ENCODE measurements at regions not wholly inside any gene's neighbourhood (a gene's known extent, or its start where the extent isn't known, plus 50 kb on each side); places are given as distances from the start of the nearest gene placed in this dataset.

DNA sequence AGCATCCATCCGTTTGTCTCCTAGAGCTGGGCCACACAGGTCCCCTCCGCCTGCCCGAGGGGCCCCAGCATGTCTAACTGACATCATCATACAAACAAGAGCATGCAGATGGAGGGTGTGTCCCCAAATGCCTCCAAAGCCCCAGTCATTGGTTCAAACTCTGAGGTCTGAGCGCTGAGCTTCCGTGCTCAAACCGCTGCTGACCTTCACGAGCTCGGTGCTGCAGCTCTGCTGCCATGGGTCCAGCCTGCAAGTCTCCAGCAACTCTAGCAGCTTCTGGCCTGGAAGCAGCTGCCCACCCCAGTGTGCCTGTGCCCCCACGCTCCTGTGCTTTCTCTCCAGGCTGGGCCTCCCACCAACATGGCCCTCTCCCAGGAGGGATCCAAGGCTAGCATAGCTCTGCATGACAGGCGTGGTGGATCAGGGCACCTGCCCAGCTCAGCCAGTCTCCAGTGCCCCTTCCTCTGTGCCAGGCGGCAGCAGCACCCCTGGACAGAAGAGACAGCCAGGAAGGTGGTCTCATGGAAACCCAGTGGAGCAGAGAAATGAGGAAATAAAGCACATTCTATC, 131.6 kb upstream of the PMEPA1 start:
- no peak for DNase-seq
- no peaks in the 10 kb centered on the region for H3K27me3 ChIP-seq (ENCODE audit: low read length)
- no peaks in the 10 kb centered on the region for H3K36me3 ChIP-seq (ENCODE audit: insufficient read depth, low read length)
- no peaks in the 10 kb centered on the region for H4K20me1 ChIP-seq (ENCODE audit: insufficient read depth, low read depth, low read length)
- H3K4me2 ChIP-seq (ENCODE audit: low read depth, low read length, poor library complexity, severe bottlenecking) = no peak overlapping the region
- no peak overlapping the region for H3K27ac ChIP-seq (ENCODE audit: low read length)
- no peak overlapping the region for H2AFZ ChIP-seq (ENCODE audit: low read length)
- no peak overlapping the region for H3K9ac ChIP-seq (ENCODE audit: low read length)
- no peaks in the 10 kb centered on the region for H3K4me1 ChIP-seq (ENCODE audit: low read length)
- no peaks in the 10 kb centered on the region for H3K79me2 ChIP-seq (ENCODE audit: low read length)
- no peaks in the 10 kb centered on the region for H3K9me3 ChIP-seq (ENCODE audit: low read length)
- H3K4me3 ChIP-seq (ENCODE audit: low read length) = no peak overlapping the region
- H3K9me2 ChIP-seq (replicated peaks; ENCODE audit: insufficient read depth, low read length) = no peaks in the 10 kb centered on the region

DNA sequence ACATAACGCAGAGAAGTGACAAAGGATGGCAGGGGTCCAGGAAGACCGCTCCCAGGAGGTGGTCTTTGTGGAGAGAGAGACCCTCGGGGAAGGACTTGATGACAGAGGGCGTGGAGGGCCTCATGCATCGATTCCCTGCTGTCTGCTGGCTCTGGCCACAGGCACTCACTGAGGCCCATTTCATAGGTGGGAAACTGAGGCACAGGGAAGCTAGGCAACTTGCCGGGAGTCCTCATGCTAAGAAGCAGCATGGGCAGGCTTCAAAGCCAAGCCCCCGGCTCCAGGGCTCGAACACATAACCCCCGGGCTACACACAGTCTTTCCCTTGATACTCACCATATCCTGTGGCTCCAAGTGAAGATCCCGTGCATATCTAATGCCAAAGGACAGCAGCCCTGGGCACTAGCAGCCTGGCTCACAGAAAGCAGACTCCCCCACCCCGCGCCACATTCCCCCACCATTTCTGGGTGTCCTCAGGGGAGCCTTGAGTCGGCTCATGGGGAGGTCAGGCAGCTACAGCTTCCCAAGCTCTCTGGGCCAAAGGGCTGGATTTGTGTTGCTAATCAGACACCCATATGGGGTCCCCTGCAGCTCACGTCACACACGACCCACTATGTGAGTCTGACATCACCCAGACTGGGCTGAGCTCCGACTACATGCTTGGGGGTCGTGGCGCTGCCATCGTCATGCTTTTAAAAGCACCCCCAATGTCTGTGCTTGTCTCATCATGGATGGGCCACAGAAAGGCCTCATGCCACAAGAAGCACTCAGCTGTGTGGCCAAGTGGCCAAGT, 130.9 kb upstream of the PMEPA1 start:
- H3K36me3 ChIP-seq (ENCODE audit: insufficient read depth, low read length) = no peaks in the 10 kb centered on the region
- H3K4me3 ChIP-seq (ENCODE audit: low read length) = no peak overlapping the region
- H3K9me2 ChIP-seq (replicated peaks; ENCODE audit: insufficient read depth, low read length) = no peaks in the 10 kb centered on the region
- H3K4me2 ChIP-seq (ENCODE audit: low read depth, low read length, poor library complexity, severe bottlenecking) = no peak overlapping the region
- H3K9me3 ChIP-seq (ENCODE audit: low read length) = no peaks in the 10 kb centered on the region
- no peaks in the 10 kb centered on the region for H3K27me3 ChIP-seq (ENCODE audit: low read length)
- H4K20me1 ChIP-seq (ENCODE audit: insufficient read depth, low read depth, low read length) = no peaks in the 10 kb centered on the region
- H3K9ac ChIP-seq (ENCODE audit: low read length) = no peak overlapping the region
- H3K4me1 ChIP-seq (ENCODE audit: low read length) = no peaks in the 10 kb centered on the region
- H3K27ac ChIP-seq (ENCODE audit: low read length) = no peak overlapping the region
- DNase-seq = no peak
- no peaks in the 10 kb centered on the region for H3K79me2 ChIP-seq (ENCODE audit: low read length)
- no peak overlapping the region for H2AFZ ChIP-seq (ENCODE audit: low read length)

GRCh38 chr20:57840066-57840465, 130.3 kb upstream of the PMEPA1 start:
- no peaks in the 10 kb centered on the region for H4K20me1 ChIP-seq (ENCODE audit: insufficient read depth, low read depth, low read length)
- DNase-seq = no peak

DNA sequence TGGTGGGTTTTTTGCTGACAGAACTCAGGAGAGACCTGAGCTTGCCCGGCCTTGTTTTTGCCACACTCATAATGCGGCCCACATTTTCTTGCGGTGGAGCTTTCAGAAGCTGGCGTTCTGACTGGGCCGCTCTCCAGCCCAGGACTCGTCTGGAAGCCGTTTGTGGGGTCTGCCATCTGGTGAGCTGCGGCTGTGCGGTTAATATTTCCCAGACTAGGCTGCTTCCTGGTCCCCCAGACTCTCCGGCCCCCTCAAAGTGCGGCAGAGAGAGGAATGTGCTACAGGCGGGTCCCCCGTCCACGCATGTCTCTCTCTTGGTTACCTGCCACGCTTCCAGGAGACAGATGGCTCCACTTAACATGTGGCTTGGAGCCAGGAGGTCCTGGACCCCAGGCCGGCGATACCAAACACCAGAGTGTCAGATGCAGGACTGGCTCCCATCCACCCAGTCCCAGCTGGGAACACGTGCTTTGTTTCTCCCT, 128.9 kb upstream of the PMEPA1 start:
- Histone ChIP-seq H3K4me3 (ENCODE audit: low read length) (no peak overlapping the region), H3K36me3 (ENCODE audit: insufficient read depth, low read length) (no peaks in the 10 kb centered on the region), H3K9ac (ENCODE audit: low read length) (no peak overlapping the region)

More at GRCh38 chr20:57840066-57840465, 130.3 kb upstream of the PMEPA1 start:
- Histone ChIP-seq H3K9ac (ENCODE audit: low read length) (no peak overlapping the region), H3K4me1 (ENCODE audit: low read length) (no peaks in the 10 kb centered on the region), H3K9me3 (ENCODE audit: low read length) (no peaks in the 10 kb centered on the region), H3K27ac (ENCODE audit: low read length) (no peak overlapping the region), H3K4me3 (ENCODE audit: low read length) (no peak overlapping the region), H3K79me2 (ENCODE audit: low read length) (no peaks in the 10 kb centered on the region), H3K4me2 (ENCODE audit: low read depth, low read length, poor library complexity, severe bottlenecking) (no peak overlapping the region), H3K9me2 (replicated peaks; ENCODE audit: insufficient read depth, low read length) (no peaks in the 10 kb centered on the region), H3K36me3 (ENCODE audit: insufficient read depth, low read length) (no peaks in the 10 kb centered on the region), H3K27me3 (ENCODE audit: low read length) (no peaks in the 10 kb centered on the region), H2AFZ (ENCODE audit: low read length) (no peak overlapping the region)

GRCh38 chr20:57837208-57838035, 127.6 kb upstream of the PMEPA1 start:
- Histone ChIP-seq H3K4me2 (ENCODE audit: low read depth, low read length, poor library complexity, severe bottlenecking) (no peak overlapping the region), H4K20me1 (ENCODE audit: insufficient read depth, low read depth, low read length) (no peaks in the 10 kb centered on the region), H3K27me3 (ENCODE audit: low read length) (no peaks in the 10 kb centered on the region), H2AFZ (ENCODE audit: low read length) (no peak overlapping the region), H3K27ac (ENCODE audit: low read length) (no peak overlapping the region), H3K9ac (ENCODE audit: low read length) (no peak overlapping the region), H3K9me3 (ENCODE audit: low read length) (no peaks in the 10 kb centered on the region), H3K4me3 (ENCODE audit: low read length) (no peak overlapping the region), H3K9me2 (replicated peaks; ENCODE audit: insufficient read depth, low read length) (no peaks in the 10 kb centered on the region), H3K79me2 (ENCODE audit: low read length) (no peaks in the 10 kb centered on the region), H3K36me3 (ENCODE audit: insufficient read depth, low read length) (no peaks in the 10 kb centered on the region), H3K4me1 (ENCODE audit: low read length) (no peaks in the 10 kb centered on the region)
- DNase-seq = no peak

More for the DNA sequence above, 128.9 kb upstream of the PMEPA1 start:
- Histone ChIP-seq H3K79me2 (ENCODE audit: low read length) (no peaks in the 10 kb centered on the region), H3K9me3 (ENCODE audit: low read length) (no peaks in the 10 kb centered on the region), H3K4me1 (ENCODE audit: low read length) (no peaks in the 10 kb centered on the region), H4K20me1 (ENCODE audit: insufficient read depth, low read depth, low read length) (no peaks in the 10 kb centered on the region), H2AFZ (ENCODE audit: low read length) (no peak overlapping the region), H3K27ac (ENCODE audit: low read length) (no peak overlapping the region), H3K27me3 (ENCODE audit: low read length) (no peaks in the 10 kb centered on the region), H3K4me2 (ENCODE audit: low read depth, low read length, poor library complexity, severe bottlenecking) (no peak overlapping the region), H3K9me2 (replicated peaks; ENCODE audit: insufficient read depth, low read length) (no peaks in the 10 kb centered on the region)
- DNase-seq = no peak

DNA sequence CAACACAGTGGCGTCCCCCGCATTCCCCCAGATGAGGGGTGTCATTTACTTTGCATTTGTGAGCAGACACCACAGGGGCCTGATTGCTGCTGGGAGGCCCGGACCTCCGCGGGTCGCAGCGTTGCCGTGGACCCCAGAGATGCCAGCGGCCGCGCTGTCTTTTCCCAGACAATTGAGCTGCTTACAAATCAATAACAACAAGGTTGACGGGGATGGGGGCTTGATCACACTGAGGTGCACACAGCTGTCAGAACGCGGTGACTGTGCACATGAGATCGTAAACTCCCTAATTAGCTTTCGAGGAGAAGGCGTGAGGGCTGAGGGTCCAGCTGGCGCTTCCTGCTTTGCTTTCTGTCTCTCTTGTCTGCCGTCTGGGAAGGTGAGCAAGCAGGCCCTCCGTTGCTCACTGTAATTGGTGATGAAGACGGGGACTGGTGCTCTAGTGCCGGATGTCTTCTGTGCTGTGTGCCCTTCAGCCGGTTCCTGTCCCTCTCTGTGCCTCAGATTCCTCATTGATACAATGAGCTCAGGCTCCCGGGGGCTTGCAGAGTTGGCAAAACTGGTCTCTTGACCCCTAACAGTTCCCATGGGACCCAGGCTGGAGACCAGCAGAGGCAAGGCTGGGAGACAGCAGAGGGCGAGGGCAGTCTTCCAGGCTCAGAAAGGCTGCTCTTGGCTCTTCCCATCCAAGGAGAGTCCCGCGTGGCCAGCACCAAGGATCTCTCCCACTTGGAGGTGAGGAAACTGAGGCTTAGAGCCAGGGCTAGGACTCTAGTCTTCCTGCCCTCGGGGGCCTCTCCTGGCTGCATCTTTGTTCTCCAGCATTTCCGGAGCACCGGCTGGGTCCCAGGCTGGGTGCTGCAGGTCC, 126.0 kb upstream of the PMEPA1 start:
- H3K36me3 ChIP-seq (ENCODE audit: insufficient read depth, low read length) = no peaks in the 10 kb centered on the region
- DNase-seq = no peak
- H3K4me1 ChIP-seq (ENCODE audit: low read length) = no peaks in the 10 kb centered on the region
- H3K9me2 ChIP-seq (replicated peaks; ENCODE audit: insufficient read depth, low read length) = no peaks in the 10 kb centered on the region
- H3K9ac ChIP-seq (ENCODE audit: low read length) = no peak overlapping the region
- H3K27me3 ChIP-seq (ENCODE audit: low read length) = no peaks in the 10 kb centered on the region
- H3K9me3 ChIP-seq (ENCODE audit: low read length) = no peaks in the 10 kb centered on the region
- H4K20me1 ChIP-seq (ENCODE audit: insufficient read depth, low read depth, low read length) = no peaks in the 10 kb centered on the region
- no peak overlapping the region for H3K27ac ChIP-seq (ENCODE audit: low read length)
- H3K4me2 ChIP-seq (ENCODE audit: low read depth, low read length, poor library complexity, severe bottlenecking) = no peak overlapping the region
- H2AFZ ChIP-seq (ENCODE audit: low read length) = no peak overlapping the region
- no peak overlapping the region for H3K4me3 ChIP-seq (ENCODE audit: low read length)
- no peaks in the 10 kb centered on the region for H3K79me2 ChIP-seq (ENCODE audit: low read length)

DNA sequence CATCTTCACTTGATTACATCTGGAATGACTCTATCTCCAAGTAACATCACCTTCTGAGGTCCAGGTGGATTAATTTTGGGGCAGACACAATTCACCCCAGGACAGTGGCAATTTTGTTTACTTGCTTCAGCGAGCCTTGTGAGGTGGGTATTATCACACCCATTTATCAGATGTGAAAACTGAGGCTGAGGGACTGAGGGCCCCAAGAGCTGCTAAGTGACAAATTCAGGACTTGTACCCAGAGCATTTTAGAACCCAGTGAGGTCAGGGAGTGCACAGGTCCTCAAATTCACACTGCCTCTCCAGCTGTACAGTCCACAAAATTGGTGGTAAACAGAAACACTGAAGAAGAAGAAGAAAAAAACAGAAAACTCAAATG, 125.2 kb upstream of the PMEPA1 start:
- Histone ChIP-seq H2AFZ (ENCODE audit: low read length) (no peak overlapping the region), H3K4me1 (ENCODE audit: low read length) (no peaks in the 10 kb centered on the region), H3K9me3 (ENCODE audit: low read length) (no peaks in the 10 kb centered on the region), H3K27ac (ENCODE audit: low read length) (no peak overlapping the region), H3K27me3 (ENCODE audit: low read length) (no peaks in the 10 kb centered on the region), H3K9ac (ENCODE audit: low read length) (no peak overlapping the region), H3K36me3 (ENCODE audit: insufficient read depth, low read length) (no peaks in the 10 kb centered on the region), H3K4me2 (ENCODE audit: low read depth, low read length, poor library complexity, severe bottlenecking) (no peak overlapping the region), H3K4me3 (ENCODE audit: low read length) (no peak overlapping the region), H3K79me2 (ENCODE audit: low read length) (no peaks in the 10 kb centered on the region), H4K20me1 (ENCODE audit: insufficient read depth, low read depth, low read length) (no peaks in the 10 kb centered on the region), H3K9me2 (replicated peaks; ENCODE audit: insufficient read depth, low read length) (no peaks in the 10 kb centered on the region)
- no peak for DNase-seq

Data from Karpas-422 (cell line).